Tongue (tissue), 1 donor: ENCODE measurements at regions not wholly inside any gene's neighbourhood (a gene's known extent, or its start where the extent isn't known, plus 50 kb on each side); places are given as distances from the start of the nearest gene placed in this dataset.
"Not testable (repeated sequence)": the region's sequence is repeated elsewhere in the genome, so short reads cannot be mapped to it uniquely, and the experiment has no call there.

Experiments
- DNase-seq: peaks from one replicate; pipeline ENCODE4 v3.0.0-alpha.2; 2015

- peak; percentile 5 for DNase-seq
These were observed 65.6 kb downstream of the UFM1 start for GRCh38 chr13:38415233-38415632.

- no peak for DNase-seq
These were observed 67.6 kb downstream of the UFM1 start for GRCh38 chr13:38417241-38417640.

GRCh38 chr13:38417727-38418126 lies 68.1 kb downstream of the UFM1 start:
- DNase-seq: no peak

- DNase-seq: no peak
These were observed 68.6 kb downstream of the UFM1 start for GRCh38 chr13:38418286-38418685.

GRCh38 chr13:38419312-38419873 lies 69.7 kb downstream of the UFM1 start:
- no peak for DNase-seq

GRCh38 chr13:38421590-38422560 lies 72.2 kb downstream of the UFM1 start:
- DNase-seq: no peak

- no peak for DNase-seq
These were observed 80.3 kb downstream of the UFM1 start for GRCh38 chr13:38429916-38430315.

- DNase-seq: no peak
These were observed 81.1 kb downstream of the UFM1 start for GRCh38 chr13:38430796-38431195.

- no peak for DNase-seq
These were observed 91.0 kb downstream of the UFM1 start for GRCh38 chr13:38440666-38441065.

GRCh38 chr13:38444904-38445303 lies 95.3 kb downstream of the UFM1 start:
- DNase-seq: no peak

GRCh38 chr13:38452656-38453055 lies 103.0 kb downstream of the UFM1 start:
- no peak for DNase-seq

- no peak for DNase-seq
These were observed 113.0 kb downstream of the UFM1 start for GRCh38 chr13:38462605-38463004.

GRCh38 chr13:38463048-38463447 lies 113.4 kb downstream of the UFM1 start:
- no peak for DNase-seq

- DNase-seq: not testable (repeated sequence)
These were observed 122.8 kb downstream of the UFM1 start for GRCh38 chr13:38472411-38472810.

- no peak for DNase-seq
These were observed 123.7 kb downstream of the UFM1 start for GRCh38 chr13:38473305-38473704.

GRCh38 chr13:38477676-38478075 lies 128.0 kb downstream of the UFM1 start:
- no peak for DNase-seq

GRCh38 chr13:38483623-38484022 lies 134.0 kb downstream of the UFM1 start:
- DNase-seq: no peak

- no peak for DNase-seq
These were observed 141.0 kb downstream of the UFM1 start for GRCh38 chr13:38490657-38491056.

- DNase-seq: no peak
These were observed 144.8 kb downstream of the UFM1 start for GRCh38 chr13:38494445-38494844.

- peak; percentile 38 for DNase-seq
These were observed 147.3 kb downstream of the UFM1 start for GRCh38 chr13:38496917-38497316.

GRCh38 chr13:38498271-38498670 lies 148.6 kb downstream of the UFM1 start:
- no peak for DNase-seq

GRCh38 chr13:38514575-38514974 lies 164.9 kb downstream of the UFM1 start:
- no peak for DNase-seq

GRCh38 chr13:38518328-38518727 lies 168.5 kb upstream of the FREM2 start:
- no peak for DNase-seq
